ENCODE measurements at regions not wholly inside any gene's neighbourhood (a gene's known extent, or its start where the extent isn't known, plus 50 kb on each side); places are given as distances from the start of the nearest gene placed in this dataset.

- no peak for TF ChIP-seq CTCF (conservative IDR thresholded peaks at IDR 0.05; ENCODE audit: low read length)
- no peak for TF ChIP-seq EZH2phosphoT487 (IDR thresholded peaks at IDR 0.05; ENCODE audit: borderline replicate concordance)
- Histone ChIP-seq H3K9ac (ENCODE audit: low read depth, low read length, poor library complexity, severe bottlenecking) (no peak overlapping the region), H3K79me2 (ENCODE audit: insufficient read depth, low read length) (no peaks in the 10 kb centered on the region), H3K4me2 (ENCODE audit: low read depth, low read length, poor library complexity, severe bottlenecking) (no peak overlapping the region), H3K4me3 (ENCODE audit: low read length, poor library complexity, severe bottlenecking) (no peak overlapping the region), H3K9me2 (replicated peaks; ENCODE audit: low read depth, low read length) (no peaks in the 10 kb centered on the region), H2AFZ (ENCODE audit: low read length) (no peak overlapping the region), H3K9me3 (ENCODE audit: insufficient read depth, low read depth, low read length) (no peaks in the 10 kb centered on the region), H3K36me3 (ENCODE audit: insufficient read depth, low read length) (no peaks in the 10 kb centered on the region), H4K20me1 (ENCODE audit: insufficient read depth, low read length, poor library complexity, severe bottlenecking) (no peaks in the 10 kb centered on the region), H3F3A (ENCODE audit: low read depth) (no peaks in the 10 kb centered on the region), H3K4me1 (ENCODE audit: insufficient read depth, low read length, poor library complexity, severe bottlenecking) (no peaks in the 10 kb centered on the region), H3K27me3 (ENCODE audit: insufficient read depth, low read length, poor library complexity, severe bottlenecking) (no peaks in the 10 kb centered on the region)
These were observed 111.8 kb upstream of the EDNRB start for GRCh38 chr13:78030341-78030896.

GRCh38 chr13:78029901-78030300 is 111.3 kb upstream of the EDNRB start:
- Histone ChIP-seq H3K27me3 (ENCODE audit: insufficient read depth, low read length, poor library complexity, severe bottlenecking) (no peaks in the 10 kb centered on the region), H3K4me1 (ENCODE audit: insufficient read depth, low read length, poor library complexity, severe bottlenecking) (no peaks in the 10 kb centered on the region), H3K79me2 (ENCODE audit: insufficient read depth, low read length) (no peaks in the 10 kb centered on the region), H3K9me2 (replicated peaks; ENCODE audit: low read depth, low read length) (no peaks in the 10 kb centered on the region), H3K4me3 (ENCODE audit: low read length, poor library complexity, severe bottlenecking) (no peak overlapping the region), H3K36me3 (ENCODE audit: insufficient read depth, low read length) (no peaks in the 10 kb centered on the region), H2AFZ (ENCODE audit: low read length) (no peak overlapping the region), H4K20me1 (ENCODE audit: insufficient read depth, low read length, poor library complexity, severe bottlenecking) (no peaks in the 10 kb centered on the region), H3K9me3 (ENCODE audit: insufficient read depth, low read depth, low read length) (no peaks in the 10 kb centered on the region), H3K9ac (ENCODE audit: low read depth, low read length, poor library complexity, severe bottlenecking) (no peak overlapping the region), H3K4me2 (ENCODE audit: low read depth, low read length, poor library complexity, severe bottlenecking) (no peak overlapping the region), H3F3A (ENCODE audit: low read depth) (no peaks in the 10 kb centered on the region)
- TF ChIP-seq EZH2phosphoT487 (IDR thresholded peaks at IDR 0.05; ENCODE audit: borderline replicate concordance) (no peak), CTCF (conservative IDR thresholded peaks at IDR 0.05; ENCODE audit: low read length) (no peak)

- Histone ChIP-seq H2AFZ (ENCODE audit: low read length) (no peak overlapping the region), H3K4me2 (ENCODE audit: low read depth, low read length, poor library complexity, severe bottlenecking) (no peak overlapping the region)
These were observed 110.3 kb upstream of the EDNRB start for GRCh38 chr13:78028960-78029359.

More at GRCh38 chr13:78028960-78029359, 110.3 kb upstream of the EDNRB start:
- Histone ChIP-seq H3K9me2 (replicated peaks; ENCODE audit: low read depth, low read length) (no peaks in the 10 kb centered on the region), H4K20me1 (ENCODE audit: insufficient read depth, low read length, poor library complexity, severe bottlenecking) (no peaks in the 10 kb centered on the region), H3F3A (ENCODE audit: low read depth) (no peaks in the 10 kb centered on the region), H3K4me1 (ENCODE audit: insufficient read depth, low read length, poor library complexity, severe bottlenecking) (no peaks in the 10 kb centered on the region), H3K9ac (ENCODE audit: low read depth, low read length, poor library complexity, severe bottlenecking) (no peak overlapping the region), H3K79me2 (ENCODE audit: insufficient read depth, low read length) (no peaks in the 10 kb centered on the region), H3K9me3 (ENCODE audit: insufficient read depth, low read depth, low read length) (no peaks in the 10 kb centered on the region), H3K4me3 (ENCODE audit: low read length, poor library complexity, severe bottlenecking) (no peak overlapping the region), H3K27me3 (ENCODE audit: insufficient read depth, low read length, poor library complexity, severe bottlenecking) (no peaks in the 10 kb centered on the region), H3K36me3 (ENCODE audit: insufficient read depth, low read length) (no peaks in the 10 kb centered on the region)
- no peak for TF ChIP-seq CTCF (conservative IDR thresholded peaks at IDR 0.05; ENCODE audit: low read length)

All from Loucy (cell line).